Keratinocyte (primary cell): ENCODE measurements at regions not wholly inside any gene's neighbourhood (a gene's known extent, or its start where the extent isn't known, plus 50 kb on each side); places are given as distances from the start of the nearest gene placed in this dataset.

ENCODE experiments used
- EZH2 ChIP-seq: IDR thresholded peaks from one replicate; pipeline ENCODE4 v1.6.1; 2012; ENCODE audit warnings: inconsistent platforms, mild to moderate bottlenecking, low read length, moderate library complexity
- TF ChIP-seq, protein P1 (sequence below), 3 experiments: IDR thresholded peaks in 1 of 3; conservative IDR thresholded peaks in 1 of 3; optimal IDR thresholded peaks in 1 of 3; 2 replicates in 2 of 3; 3 replicates in 1 of 3; pipeline versions ENCODE3 to v1.5.1; 2011; ENCODE audit warnings: low read length in 3 of 3, mild to moderate bottlenecking in 3 of 3, moderate library complexity in 2 of 3, control low read depth in 1 of 3, inconsistent platforms in 1 of 3; ENCODE audit not compliant: insufficient read depth in 2 of 3; ENCODE audit errors: extremely low read depth in 1 of 3

DNA sequence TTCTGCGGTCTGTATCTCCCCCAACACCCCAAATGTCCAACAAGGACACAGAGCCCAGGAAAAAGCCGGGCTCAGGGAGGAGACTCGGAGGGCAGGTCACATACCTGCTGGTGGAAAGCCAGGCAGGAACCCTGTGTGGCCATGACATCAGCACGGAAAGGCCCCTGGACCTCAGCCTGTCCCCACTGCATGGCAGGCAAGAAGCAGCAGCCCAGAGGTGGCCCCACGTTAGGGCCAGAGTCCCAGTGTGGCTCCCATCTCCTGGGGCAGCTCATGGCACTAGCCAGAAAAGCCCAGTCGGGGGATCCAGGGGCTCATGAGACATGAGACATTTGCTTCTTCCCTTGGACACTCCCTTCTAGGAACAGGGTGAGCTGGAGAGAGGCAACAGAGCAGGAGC lies 258.7 kb downstream of the DLL1 start:
- TF ChIP-seq, protein P1, sequence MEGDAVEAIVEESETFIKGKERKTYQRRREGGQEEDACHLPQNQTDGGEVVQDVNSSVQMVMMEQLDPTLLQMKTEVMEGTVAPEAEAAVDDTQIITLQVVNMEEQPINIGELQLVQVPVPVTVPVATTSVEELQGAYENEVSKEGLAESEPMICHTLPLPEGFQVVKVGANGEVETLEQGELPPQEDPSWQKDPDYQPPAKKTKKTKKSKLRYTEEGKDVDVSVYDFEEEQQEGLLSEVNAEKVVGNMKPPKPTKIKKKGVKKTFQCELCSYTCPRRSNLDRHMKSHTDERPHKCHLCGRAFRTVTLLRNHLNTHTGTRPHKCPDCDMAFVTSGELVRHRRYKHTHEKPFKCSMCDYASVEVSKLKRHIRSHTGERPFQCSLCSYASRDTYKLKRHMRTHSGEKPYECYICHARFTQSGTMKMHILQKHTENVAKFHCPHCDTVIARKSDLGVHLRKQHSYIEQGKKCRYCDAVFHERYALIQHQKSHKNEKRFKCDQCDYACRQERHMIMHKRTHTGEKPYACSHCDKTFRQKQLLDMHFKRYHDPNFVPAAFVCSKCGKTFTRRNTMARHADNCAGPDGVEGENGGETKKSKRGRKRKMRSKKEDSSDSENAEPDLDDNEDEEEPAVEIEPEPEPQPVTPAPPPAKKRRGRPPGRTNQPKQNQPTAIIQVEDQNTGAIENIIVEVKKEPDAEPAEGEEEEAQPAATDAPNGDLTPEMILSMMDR (optimal IDR thresholded peaks at IDR 0.05 in 1 of 3, IDR thresholded peaks at IDR 0.05 in 1 of 3, conservative IDR thresholded peaks at IDR 0.05 in 1 of 3; ENCODE audit: extremely low read depth in 1 of 3, insufficient read depth in 2 of 3, low read length in 3 of 3): no peak
- no peak for TF ChIP-seq EZH2
